GM13976 (cell line): ENCODE measurements at regions not wholly inside any gene's neighbourhood (a gene's known extent, or its start where the extent isn't known, plus 50 kb on each side); places are given as distances from the start of the nearest gene placed in this dataset.
A peak's percentile ranks its signal among the peaks of the same experiment; 100 is the strongest.

Experiments
- DNase-seq: peaks from one replicate; pipeline ENCODE4 v3.0.0; 2012; ENCODE audit warnings: low spot score
- CTCF ChIP-seq: IDR thresholded peaks from 2 replicates; pipeline ENCODE4 v1.5.1; 2012; ENCODE audit warnings: borderline replicate concordance, mild to moderate bottlenecking; ENCODE audit not compliant: insufficient read depth; ENCODE audit errors: extremely low read depth, missing control alignments, control extremely low read depth
- in situ Hi-C: fragments of 300-500 bp; cut with MboI; formaldehyde crosslinking; loops from one replicate; pipeline ENCODE4 v1.12.0; 2022; ENCODE audit warnings: low sequenced_read_pairs, mixed read lengths, inconsistent platforms; ENCODE audit not compliant: unreplicated experiment

- in situ Hi-C loops: no loop called here
- DNase-seq: no peak
- TF ChIP-seq CTCF: no peak
These were observed 1203.8 kb downstream of the SORCS3 start for GRCh38 chr10:105844676-105845570.

GRCh38 chr10:105844241-105844640 lies 1203.2 kb downstream of the SORCS3 start:
- no peak for TF ChIP-seq CTCF
- no peak for DNase-seq
- in situ Hi-C loops: no loop called here

GRCh38 chr10:105843786-105844185 lies 1202.7 kb downstream of the SORCS3 start:
- in situ Hi-C loops: no loop called here
- DNase-seq: no peak
- no peak for TF ChIP-seq CTCF

GRCh38 chr10:105840288-105840770 lies 1199.2 kb downstream of the SORCS3 start:
- no peak for DNase-seq
- no peak for TF ChIP-seq CTCF
- in situ Hi-C loops: no loop called here

- in situ Hi-C loops: no loop called here
- DNase-seq: no peak
These were observed 1197.3 kb downstream of the SORCS3 start for GRCh38 chr10:105838392-105838791.

GRCh38 chr10:105837951-105838350 lies 1196.9 kb downstream of the SORCS3 start:
- TF ChIP-seq CTCF: no peak
- DNase-seq: peak; percentile 38
- in situ Hi-C loops: no loop called here

More at GRCh38 chr10:105838392-105838791, 1197.3 kb downstream of the SORCS3 start:
- no peak for TF ChIP-seq CTCF
